Keratinocyte (primary cell): ENCODE measurements at regions not wholly inside any gene's neighbourhood (a gene's known extent, or its start where the extent isn't known, plus 50 kb on each side); places are given as distances from the start of the nearest gene placed in this dataset.

Experiments used
- DNase-seq: peaks from one replicate; pipeline ENCODE4 v3.0.0-alpha.2; 2011; ENCODE audit warnings: low read depth, missing footprints, low spot score
- FAIRE-seq: peaks from 2 replicates; lab custom pipeline; 2011; peaks lifted over from hg19 to GRCh38; lab: Jason Lieb, UNC
- H2AFZ ChIP-seq: 2 replicates; pipeline ENCODE4 v1.6.0; 2012; ENCODE audit warnings: low read length, control low read depth, inconsistent platforms; ENCODE audit not compliant: control insufficient read depth
- H3K27ac ChIP-seq: 2 replicates; pipeline ENCODE4 v1.5.1; 2011; ENCODE audit warnings: low read length; ENCODE audit not compliant: control insufficient read depth, insufficient read depth
- H3K27me3 ChIP-seq: 3 replicates; pipeline ENCODE4 v1.6.0; 2011; ENCODE audit warnings: low read length; ENCODE audit not compliant: control insufficient read depth, insufficient read depth; ENCODE audit errors: extremely low read depth
- H3K36me3 ChIP-seq, 2 experiments: 2 replicates in 1 of 2; 3 replicates in 1 of 2; pipeline ENCODE4 v1.5.1; 2011; ENCODE audit warnings: low read length in 2 of 2, mild to moderate bottlenecking in 1 of 2; ENCODE audit not compliant: control insufficient read depth in 2 of 2, insufficient read depth in 2 of 2; ENCODE audit errors: extremely low read depth in 1 of 2
- H3K4me1 ChIP-seq: 3 replicates; pipeline ENCODE4 v1.5.1; 2011; ENCODE audit warnings: low read length; ENCODE audit not compliant: control insufficient read depth, insufficient read depth; ENCODE audit errors: extremely low read depth
- H3K4me2 ChIP-seq: 3 replicates; pipeline ENCODE4 v1.6.0; 2011; ENCODE audit warnings: low read depth, low read length; ENCODE audit not compliant: control insufficient read depth, insufficient read depth; ENCODE audit errors: extremely low read depth
- H3K4me3 ChIP-seq, 3 experiments: fragments of 200-600 bp in 1 of 3; sonication (generic) in 1 of 3; 2 replicates in 2 of 3; 3 replicates in 1 of 3; pipeline ENCODE4 v1.5.1; 2011 to 2016; ENCODE audit warnings: low read length in 3 of 3, mild to moderate bottlenecking in 3 of 3, control low read depth in 2 of 3, inconsistent platforms in 1 of 3, low read depth in 1 of 3, mixed read lengths in 1 of 3, mixed run types in 1 of 3, moderate library complexity in 1 of 3; ENCODE audit not compliant: control insufficient read depth in 2 of 3, insufficient read depth in 2 of 3; ENCODE audit errors: extremely low read depth in 1 of 3
- H3K79me2 ChIP-seq: 2 replicates; pipeline ENCODE4 v1.6.0; 2012; ENCODE audit warnings: low read length; ENCODE audit not compliant: control insufficient read depth, insufficient read depth
- H3K9ac ChIP-seq: 3 replicates; pipeline ENCODE4 v1.6.0; 2011; ENCODE audit warnings: low read length; ENCODE audit not compliant: control insufficient read depth, insufficient read depth; ENCODE audit errors: extremely low read depth
- H3K9me1 ChIP-seq: 3 replicates; pipeline ENCODE4 v1.6.0; 2011; ENCODE audit warnings: low read length; ENCODE audit not compliant: control insufficient read depth, insufficient read depth; ENCODE audit errors: extremely low read depth
- H3K9me3 ChIP-seq: 2 replicates; pipeline ENCODE4 v1.5.1; 2012; ENCODE audit warnings: low read depth, low read length; ENCODE audit not compliant: control insufficient read depth
- H4K20me1 ChIP-seq: 3 replicates; pipeline ENCODE4 v1.6.0; 2011; ENCODE audit warnings: low read length; ENCODE audit not compliant: control insufficient read depth, insufficient read depth; ENCODE audit errors: extremely low read depth
- CTCF ChIP-seq, 3 experiments: IDR thresholded peaks in 1 of 3; conservative IDR thresholded peaks in 1 of 3; optimal IDR thresholded peaks in 1 of 3; 2 replicates in 2 of 3; 3 replicates in 1 of 3; pipeline versions ENCODE3 to v1.5.1; 2011; ENCODE audit warnings: low read length in 3 of 3, mild to moderate bottlenecking in 3 of 3, moderate library complexity in 2 of 3, control low read depth in 1 of 3, inconsistent platforms in 1 of 3; ENCODE audit not compliant: insufficient read depth in 2 of 3; ENCODE audit errors: extremely low read depth in 1 of 3
- EZH2 ChIP-seq: IDR thresholded peaks from one replicate; pipeline ENCODE4 v1.6.1; 2012; ENCODE audit warnings: inconsistent platforms, mild to moderate bottlenecking, low read length, moderate library complexity
- dilution Hi-C: fragments of 300-500 bp; cut with MboI; formaldehyde crosslinking; loops from one replicate; pipeline ENCODE4 v1.7.0; 2020; ENCODE audit warnings: low sequenced_read_pairs; ENCODE audit not compliant: extremely low pct_ligation_motif_present

- Histone ChIP-seq H3K4me2 (peak overlapping the region; percentile 67), H3K36me3 (no peaks in the 10 kb centered on the region), H3K27me3 (no peaks in the 10 kb centered on the region), H2AFZ (peak overlapping the region; percentile 50), H3K27ac (peak overlapping the region; percentile 56), H3K9me1 (no peaks in the 10 kb centered on the region), H4K20me1 (no peaks in the 10 kb centered on the region), H3K9me3 (no peaks in the 10 kb centered on the region), H3K4me1 (peaks cover 14% of the 10 kb centered on the region), H3K79me2 (no peaks in the 10 kb centered on the region), H3K4me3 (peak overlapping the region in 1 of 3 experiments; percentile 44), H3K9ac (peak overlapping the region; percentile 33)
- dilution Hi-C loops: no loop called here
- peak; percentile 97 for FAIRE-seq
- peak; percentile 41 for DNase-seq
- TF ChIP-seq CTCF (optimal IDR thresholded peaks at IDR 0.05 in 1 of 3, IDR thresholded peaks at IDR 0.05 in 1 of 3, conservative IDR thresholded peaks at IDR 0.05 in 1 of 3; ENCODE audit: extremely low read depth in 1 of 3, insufficient read depth in 2 of 3, low read length in 3 of 3): no peak
- TF ChIP-seq EZH2: no peak
These were observed 253.9 kb upstream of the FZD8 start for GRCh38 chr10:35896001-35896400.

- dilution Hi-C loops: no loop called here
- H3K9ac ChIP-seq: no peak overlapping the region
- FAIRE-seq: no peak
These were observed 253.2 kb upstream of the FZD8 start for GRCh38 chr10:35895331-35895730.

More at GRCh38 chr10:35895331-35895730, 253.2 kb upstream of the FZD8 start:
- Histone ChIP-seq H4K20me1 (no peaks in the 10 kb centered on the region), H3K36me3 (no peaks in the 10 kb centered on the region), H3K79me2 (no peaks in the 10 kb centered on the region), H3K9me1 (no peaks in the 10 kb centered on the region), H3K4me1 (peaks cover 14% of the 10 kb centered on the region), H3K27me3 (no peaks in the 10 kb centered on the region), H3K9me3 (no peaks in the 10 kb centered on the region), H3K4me2 (peak overlapping the region; percentile 67), H2AFZ (peak overlapping the region; percentile 50), H3K27ac (peak overlapping the region; percentile 56), H3K4me3 (peak overlapping the region in 1 of 3 experiments; percentile 44)
- DNase-seq: no peak
- TF ChIP-seq EZH2 (no peak), CTCF (optimal IDR thresholded peaks at IDR 0.05 in 1 of 3, IDR thresholded peaks at IDR 0.05 in 1 of 3, conservative IDR thresholded peaks at IDR 0.05 in 1 of 3; ENCODE audit: extremely low read depth in 1 of 3, insufficient read depth in 2 of 3, low read length in 3 of 3) (no peak)
